Coronary artery (tissue), 2 donors: ENCODE measurements at regions not wholly inside any gene's neighbourhood (a gene's known extent, or its start where the extent isn't known, plus 50 kb on each side); places are given as distances from the start of the nearest gene placed in this dataset.
A peak's percentile ranks its signal among the peaks of the same experiment; 100 is the strongest.

Experiments used
- DNase-seq: peaks from one replicate; pipeline ENCODE4 v3.0.0-alpha.2; 2017; ENCODE audit warnings: low spot score
- H3K27ac ChIP-seq, 2 donors: fragments of 200-600 bp; sonication (generic); one replicate each; pipeline ENCODE4 v1.5.1; 2016 to 2019
- H3K4me3 ChIP-seq: fragments of 200-600 bp; sonication (generic); 2 replicates; pipeline ENCODE4 v1.5.1; 2016; ENCODE audit warnings: mild to moderate bottlenecking, moderate library complexity
- TF ChIP-seq, protein P1 (sequence below): fragments of 200-600 bp; sonication (generic); IDR thresholded peaks from one replicate; pipeline ENCODE4 v1.5.1; 2019; ENCODE audit warnings: antibody characterized with exemption

DNA sequence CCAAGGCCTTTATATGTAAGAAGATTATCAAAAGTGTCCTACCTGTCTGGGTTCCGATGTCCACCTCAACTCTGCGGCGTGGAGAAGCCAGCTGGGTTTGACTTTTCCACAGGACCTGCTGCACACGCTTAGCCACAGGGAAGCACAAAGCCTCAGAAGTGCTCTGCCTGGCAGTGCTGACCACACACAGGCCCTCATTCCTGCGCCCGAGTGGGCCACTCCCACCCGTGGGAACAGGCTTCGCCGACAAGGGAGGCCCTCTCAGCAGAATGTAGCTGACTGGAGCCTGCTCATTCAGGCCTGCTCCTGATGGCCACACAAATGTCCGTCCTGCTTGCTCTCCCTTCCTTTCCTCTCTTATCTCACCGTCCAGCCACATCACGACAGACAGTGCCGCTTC is 221.4 kb upstream of the LRRN1 start:
- Histone ChIP-seq H3K27ac (no peak overlapping the region), H3K4me3 (no peak overlapping the region)
- DNase-seq, result no peak
- TF ChIP-seq, protein P1, sequence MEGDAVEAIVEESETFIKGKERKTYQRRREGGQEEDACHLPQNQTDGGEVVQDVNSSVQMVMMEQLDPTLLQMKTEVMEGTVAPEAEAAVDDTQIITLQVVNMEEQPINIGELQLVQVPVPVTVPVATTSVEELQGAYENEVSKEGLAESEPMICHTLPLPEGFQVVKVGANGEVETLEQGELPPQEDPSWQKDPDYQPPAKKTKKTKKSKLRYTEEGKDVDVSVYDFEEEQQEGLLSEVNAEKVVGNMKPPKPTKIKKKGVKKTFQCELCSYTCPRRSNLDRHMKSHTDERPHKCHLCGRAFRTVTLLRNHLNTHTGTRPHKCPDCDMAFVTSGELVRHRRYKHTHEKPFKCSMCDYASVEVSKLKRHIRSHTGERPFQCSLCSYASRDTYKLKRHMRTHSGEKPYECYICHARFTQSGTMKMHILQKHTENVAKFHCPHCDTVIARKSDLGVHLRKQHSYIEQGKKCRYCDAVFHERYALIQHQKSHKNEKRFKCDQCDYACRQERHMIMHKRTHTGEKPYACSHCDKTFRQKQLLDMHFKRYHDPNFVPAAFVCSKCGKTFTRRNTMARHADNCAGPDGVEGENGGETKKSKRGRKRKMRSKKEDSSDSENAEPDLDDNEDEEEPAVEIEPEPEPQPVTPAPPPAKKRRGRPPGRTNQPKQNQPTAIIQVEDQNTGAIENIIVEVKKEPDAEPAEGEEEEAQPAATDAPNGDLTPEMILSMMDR, result no peak

DNA sequence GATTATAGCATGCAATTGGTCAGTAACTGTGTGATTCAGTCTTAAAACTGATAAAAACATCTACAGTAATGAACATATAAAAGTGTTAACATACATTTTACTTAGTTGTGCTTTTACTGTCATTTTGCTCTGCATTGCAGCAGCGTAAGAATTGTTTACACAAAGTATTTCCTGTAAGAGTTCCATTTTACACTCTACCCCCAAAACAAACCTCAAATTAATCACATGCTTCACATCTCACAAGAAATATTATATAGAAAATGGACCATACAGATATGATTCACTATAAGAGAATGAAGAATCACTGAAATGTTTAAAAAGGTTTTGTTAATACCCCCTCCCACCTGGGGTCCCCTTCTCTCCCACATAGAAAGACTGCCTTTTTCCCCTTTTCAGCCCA is 225.9 kb upstream of the LRRN1 start:
- Histone ChIP-seq H3K4me3 (no peak overlapping the region), H3K27ac (no peak overlapping the region)
- TF ChIP-seq, protein P1, result no peak
- no peak for DNase-seq

DNA sequence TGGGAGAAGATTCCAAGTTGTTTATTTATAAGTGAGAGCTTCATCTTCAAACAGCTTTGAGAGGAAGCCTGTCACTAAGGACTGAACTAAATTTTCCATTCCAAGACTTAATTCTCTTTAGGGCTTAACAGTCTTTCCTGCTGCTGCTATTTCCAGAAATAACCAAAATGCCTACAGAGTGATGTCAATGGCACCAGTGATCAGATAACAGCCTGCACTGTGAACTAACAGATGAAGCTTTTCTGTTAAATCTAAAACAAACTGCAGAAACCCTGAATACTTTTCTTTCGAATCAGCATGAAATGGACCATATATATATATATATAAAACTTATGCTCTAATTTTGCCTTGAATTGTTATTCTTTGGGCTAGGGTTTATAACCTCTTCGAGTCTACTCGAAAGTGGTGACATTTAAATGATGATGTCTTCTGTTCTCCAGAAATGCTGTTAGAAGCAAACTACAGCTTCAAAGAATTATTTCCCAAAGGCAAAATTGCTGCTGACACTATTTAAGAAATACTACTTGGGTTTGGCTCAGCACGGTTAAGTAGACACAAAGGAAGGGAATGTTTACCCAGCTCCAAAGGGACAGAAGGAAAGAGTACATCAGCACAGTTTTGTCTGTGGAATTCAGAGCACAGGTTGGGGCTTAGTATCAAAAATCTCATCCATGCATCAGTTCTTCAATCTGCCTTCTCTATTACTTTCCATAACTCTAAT is 238.5 kb upstream of the LRRN1 start:
- TF ChIP-seq, protein P1, result no peak
- H3K27ac ChIP-seq, result peak overlapping the region; percentile 2 to 67
- no peak for DNase-seq
- no peak overlapping the region for H3K4me3 ChIP-seq

DNA sequence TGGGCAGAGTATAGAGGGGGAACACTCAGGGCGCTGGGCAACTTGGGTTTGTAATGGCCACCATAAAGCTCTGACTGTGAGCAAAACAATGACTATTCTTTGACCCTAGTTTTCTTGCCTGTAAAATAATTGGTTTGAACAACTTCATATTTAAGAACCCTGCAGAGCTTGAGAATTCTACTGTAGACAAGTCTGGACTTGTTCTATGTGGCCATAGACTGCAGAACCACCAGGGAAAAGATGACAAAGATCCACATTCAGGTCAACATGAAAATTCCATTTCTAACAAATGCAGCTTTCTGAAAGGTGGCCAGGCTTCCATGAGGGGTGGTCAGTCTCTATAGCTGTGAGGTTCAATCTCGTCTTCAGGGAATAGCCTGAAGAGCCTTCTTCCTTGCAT is 239.4 kb upstream of the LRRN1 start:
- TF ChIP-seq, protein P1, result no peak

DNA sequence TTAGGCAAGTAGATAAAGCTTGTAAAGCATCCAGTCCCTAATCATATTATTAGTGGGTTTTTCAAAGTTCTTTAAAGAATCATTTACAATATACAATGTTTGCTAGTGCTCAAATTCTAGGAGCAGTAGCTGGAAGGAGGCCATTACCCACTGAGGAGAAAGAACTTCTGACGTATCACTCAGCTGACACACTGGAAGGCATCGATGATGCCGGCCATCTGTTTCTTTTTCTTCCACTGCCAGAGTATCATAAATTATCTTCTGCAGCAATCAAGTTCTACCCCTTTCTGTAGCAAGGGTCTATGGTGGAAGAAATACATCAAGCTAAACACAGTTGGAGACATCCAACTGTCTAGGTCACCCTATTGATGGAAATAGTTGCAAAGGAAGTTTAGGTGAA is 243.2 kb upstream of the LRRN1 start:
- TF ChIP-seq, protein P1, result no peak

More for the DNA sequence above, 239.4 kb upstream of the LRRN1 start:
- no peak for DNase-seq
- Histone ChIP-seq H3K27ac (peak overlapping the region; percentile 2 to 67), H3K4me3 (no peak overlapping the region)

DNA sequence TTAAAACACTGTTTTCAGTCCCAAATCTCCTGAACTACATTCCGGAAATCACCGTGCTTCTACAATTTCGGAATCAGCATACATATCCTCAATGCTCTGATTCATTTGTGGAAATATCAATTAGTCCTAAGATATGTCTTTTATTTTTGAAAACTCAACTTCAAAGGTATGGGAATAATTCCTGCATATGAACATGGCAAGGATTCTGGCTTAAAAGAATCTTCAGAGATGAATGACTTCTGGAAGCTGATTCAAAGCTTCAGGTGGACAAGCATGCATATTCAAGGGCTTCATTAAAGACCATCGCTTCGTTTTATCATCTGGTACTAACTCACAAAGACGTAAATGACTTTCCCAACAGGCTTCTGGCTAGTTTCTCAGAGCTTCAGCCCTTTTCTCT is 246.0 kb upstream of the LRRN1 start:
- TF ChIP-seq, protein P1, result no peak
- DNase-seq, result no peak
- Histone ChIP-seq H3K4me3 (no peak overlapping the region), H3K27ac (no peak overlapping the region)

More for the DNA sequence above, 243.2 kb upstream of the LRRN1 start:
- Histone ChIP-seq H3K27ac (no peak overlapping the region), H3K4me3 (no peak overlapping the region)
- DNase-seq, result no peak

DNA sequence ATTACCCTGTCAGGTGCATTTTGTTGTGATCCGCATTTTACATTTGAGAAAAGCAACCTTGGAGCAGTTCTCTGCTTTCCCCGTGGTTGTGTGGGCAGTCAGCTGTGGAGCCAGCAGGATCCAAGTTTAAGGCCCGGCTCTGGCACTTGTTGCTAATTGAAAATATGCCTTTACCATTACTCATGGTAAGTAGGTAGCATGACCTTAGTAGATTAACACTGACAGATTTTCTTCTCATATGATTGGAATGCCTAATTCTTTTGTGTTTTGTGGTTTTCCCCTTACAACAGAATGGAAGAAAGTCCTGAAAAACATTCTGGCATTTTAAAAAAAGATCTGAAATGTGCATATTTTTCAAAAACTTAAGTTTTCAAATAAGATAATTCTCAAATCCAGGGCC is 246.5 kb upstream of the LRRN1 start:
- Histone ChIP-seq H3K4me3 (no peak overlapping the region), H3K27ac (no peak overlapping the region)
- TF ChIP-seq, protein P1, result no peak
- DNase-seq, result no peak
